Gastroesophageal sphincter (tissue), 3 donors: ENCODE measurements at regions not wholly inside any gene's neighbourhood (a gene's known extent, or its start where the extent isn't known, plus 50 kb on each side); places are given as distances from the start of the nearest gene placed in this dataset.

Experiments
- EP300 ChIP-seq: sonication (generic); formaldehyde crosslinking; IDR thresholded peaks from one replicate; pipeline ENCODE4 v1.6.1; 2017; ENCODE audit warnings: antibody characterized with exemption, mild to moderate bottlenecking
- POLR2A ChIP-seq, 2 donors: fragments of 450-650 bp; IDR thresholded peaks; one replicate each; pipeline ENCODE4 v1.6.1; 2017; ENCODE audit warnings: antibody characterized with exemption in 2 of 2, mild to moderate bottlenecking in 2 of 2, moderate library complexity in 1 of 2
- POLR2AphosphoS5 ChIP-seq: sonication (generic); formaldehyde crosslinking; IDR thresholded peaks from one replicate; pipeline ENCODE4 v1.6.1; 2017; ENCODE audit warnings: antibody characterized with exemption
- TF ChIP-seq, protein P1 (sequence below), 4 experiments: fragments of 200-600 bp in 2 of 4; fragments of 450-650 bp in 2 of 4; sonication (generic) in 1 of 4; IDR thresholded peaks; one replicate each; pipeline ENCODE4 v1.5.1; 2017 to 2019; ENCODE audit warnings: antibody characterized with exemption in 4 of 4, mild to moderate bottlenecking in 2 of 4, moderate library complexity in 2 of 4

DNA sequence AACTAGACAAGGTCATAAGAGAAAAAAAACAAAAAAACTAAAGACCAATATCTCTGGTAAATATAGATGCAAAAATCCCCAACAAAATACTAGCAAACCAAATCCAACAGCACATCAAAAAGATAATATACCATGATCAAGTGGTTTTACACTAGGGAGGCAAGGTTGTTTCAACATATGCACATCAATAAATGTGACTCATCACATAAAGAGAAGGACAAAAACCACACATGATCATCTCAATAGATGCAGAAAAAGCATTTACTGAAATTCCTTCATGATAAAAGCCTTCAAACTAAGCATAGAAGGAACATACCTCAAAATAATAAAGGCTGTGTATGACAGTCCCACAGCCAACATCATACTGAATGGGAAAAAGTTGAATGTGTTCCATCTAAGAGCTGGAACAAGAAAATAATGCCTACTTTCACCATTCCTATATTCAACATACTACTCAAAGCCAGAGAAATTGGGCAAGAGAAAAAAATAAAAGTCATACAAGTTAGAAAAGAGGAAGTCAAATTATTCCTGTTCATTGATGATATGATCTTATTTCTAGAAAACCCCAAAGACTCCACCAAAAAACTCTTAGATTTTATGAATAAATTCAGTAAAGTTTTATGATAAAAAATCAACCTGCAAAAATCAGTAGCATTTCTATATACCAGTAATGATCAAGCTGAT, 72.2 kb upstream of the FAM169A start:
- TF ChIP-seq, protein P1, sequence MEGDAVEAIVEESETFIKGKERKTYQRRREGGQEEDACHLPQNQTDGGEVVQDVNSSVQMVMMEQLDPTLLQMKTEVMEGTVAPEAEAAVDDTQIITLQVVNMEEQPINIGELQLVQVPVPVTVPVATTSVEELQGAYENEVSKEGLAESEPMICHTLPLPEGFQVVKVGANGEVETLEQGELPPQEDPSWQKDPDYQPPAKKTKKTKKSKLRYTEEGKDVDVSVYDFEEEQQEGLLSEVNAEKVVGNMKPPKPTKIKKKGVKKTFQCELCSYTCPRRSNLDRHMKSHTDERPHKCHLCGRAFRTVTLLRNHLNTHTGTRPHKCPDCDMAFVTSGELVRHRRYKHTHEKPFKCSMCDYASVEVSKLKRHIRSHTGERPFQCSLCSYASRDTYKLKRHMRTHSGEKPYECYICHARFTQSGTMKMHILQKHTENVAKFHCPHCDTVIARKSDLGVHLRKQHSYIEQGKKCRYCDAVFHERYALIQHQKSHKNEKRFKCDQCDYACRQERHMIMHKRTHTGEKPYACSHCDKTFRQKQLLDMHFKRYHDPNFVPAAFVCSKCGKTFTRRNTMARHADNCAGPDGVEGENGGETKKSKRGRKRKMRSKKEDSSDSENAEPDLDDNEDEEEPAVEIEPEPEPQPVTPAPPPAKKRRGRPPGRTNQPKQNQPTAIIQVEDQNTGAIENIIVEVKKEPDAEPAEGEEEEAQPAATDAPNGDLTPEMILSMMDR (IDR thresholded peaks at IDR 0.05), result no peak
- TF ChIP-seq POLR2A (IDR thresholded peaks at IDR 0.05) (no peak), POLR2AphosphoS5 (no peak), EP300 (no peak)
